ENCODE measurements at regions not wholly inside any gene's neighbourhood (a gene's known extent, or its start where the extent isn't known, plus 50 kb on each side); places are given as distances from the start of the nearest gene placed in this dataset.

GRCh38 chr16:7185165-7185564 is 147.5 kb upstream of the RBFOX1 start:
- no peak overlapping the region for H2AFZ ChIP-seq (ENCODE audit: low read depth, low read length, severe bottlenecking)
- no peaks in the 10 kb centered on the region for H3F3A ChIP-seq (ENCODE audit: insufficient read depth)
- H3K36me3 ChIP-seq (ENCODE audit: low read length), result no peaks in the 10 kb centered on the region
- no peaks in the 10 kb centered on the region for H3K27me3 ChIP-seq (ENCODE audit: low read length)
- H3K9me2 ChIP-seq (replicated peaks; ENCODE audit: insufficient read depth, low read length), result no peaks in the 10 kb centered on the region
- no peaks in the 10 kb centered on the region for H3K9me3 ChIP-seq (ENCODE audit: insufficient read depth, low read length)
- H3K27ac ChIP-seq (ENCODE audit: low read depth, low read length), result no peak overlapping the region
- no peak overlapping the region for H3K4me2 ChIP-seq (ENCODE audit: low read depth, low read length, poor library complexity, severe bottlenecking)
- no peak overlapping the region for H3K9ac ChIP-seq (ENCODE audit: low read length)
- TF ChIP-seq CTCF (IDR thresholded peaks at IDR 0.05; ENCODE audit: insufficient read depth, low read length, poor library complexity, severe bottlenecking), result no peak
- no peak for TF ChIP-seq EZH2phosphoT487 (conservative IDR thresholded peaks at IDR 0.05; ENCODE audit: low read length)
- H3K79me2 ChIP-seq (ENCODE audit: insufficient read depth, low read length), result no peaks in the 10 kb centered on the region
- H3K4me3 ChIP-seq (ENCODE audit: insufficient read depth, low read length, poor library complexity, severe bottlenecking), result no peak overlapping the region
- no peaks in the 10 kb centered on the region for H4K20me1 ChIP-seq (ENCODE audit: low read depth, low read length)

- Histone ChIP-seq H3K9ac (ENCODE audit: low read length) (no peak overlapping the region), H3K79me2 (ENCODE audit: insufficient read depth, low read length) (no peaks in the 10 kb centered on the region), H4K20me1 (ENCODE audit: low read depth, low read length) (no peaks in the 10 kb centered on the region), H3K9me3 (ENCODE audit: insufficient read depth, low read length) (no peaks in the 10 kb centered on the region), H3K4me2 (ENCODE audit: low read depth, low read length, poor library complexity, severe bottlenecking) (no peak overlapping the region), H3K9me2 (replicated peaks; ENCODE audit: insufficient read depth, low read length) (no peaks in the 10 kb centered on the region), H3K27ac (ENCODE audit: low read depth, low read length) (no peak overlapping the region), H3K4me3 (ENCODE audit: insufficient read depth, low read length, poor library complexity, severe bottlenecking) (no peak overlapping the region), H3K27me3 (ENCODE audit: low read length) (no peaks in the 10 kb centered on the region), H2AFZ (ENCODE audit: low read depth, low read length, severe bottlenecking) (no peak overlapping the region), H3K36me3 (ENCODE audit: low read length) (no peaks in the 10 kb centered on the region), H3F3A (ENCODE audit: insufficient read depth) (no peaks in the 10 kb centered on the region)
- no peak for TF ChIP-seq CTCF (IDR thresholded peaks at IDR 0.05; ENCODE audit: insufficient read depth, low read length, poor library complexity, severe bottlenecking)
- no peak for TF ChIP-seq EZH2phosphoT487 (conservative IDR thresholded peaks at IDR 0.05; ENCODE audit: low read length)
Observed at GRCh38 chr16:7183768-7184167, 148.9 kb upstream of the RBFOX1 start.

DNA sequence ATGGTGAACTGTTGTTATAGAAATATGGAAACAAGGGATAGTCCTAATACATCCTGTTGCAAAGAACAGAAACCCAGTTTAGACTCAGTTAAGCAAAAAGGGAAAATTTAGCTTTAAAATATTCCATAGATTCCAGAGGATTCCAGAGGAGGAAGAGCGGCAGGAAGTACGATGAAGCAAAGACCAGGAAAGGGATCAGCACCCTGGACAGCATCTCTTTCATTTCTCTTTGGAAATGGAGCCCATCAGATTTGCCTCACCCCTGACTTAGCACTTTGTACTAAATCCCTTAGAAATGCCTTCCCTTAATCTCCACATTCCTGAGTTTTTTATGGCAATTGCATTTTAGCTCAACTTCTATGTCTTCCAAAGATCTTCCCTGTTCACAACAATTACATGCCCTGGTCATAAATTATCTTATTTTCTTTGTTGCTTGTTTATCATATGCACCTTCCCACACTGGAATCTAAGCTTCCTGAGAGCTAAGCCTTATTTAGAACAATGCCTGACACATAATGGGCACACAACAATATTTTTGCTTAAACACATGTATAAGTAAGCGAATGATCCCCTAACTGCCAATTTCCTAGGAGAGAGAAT is 150.0 kb upstream of the RBFOX1 start:
- Histone ChIP-seq H3K79me2 (ENCODE audit: insufficient read depth, low read length) (no peaks in the 10 kb centered on the region), H3K9me2 (replicated peaks; ENCODE audit: insufficient read depth, low read length) (no peaks in the 10 kb centered on the region), H3F3A (ENCODE audit: insufficient read depth) (no peaks in the 10 kb centered on the region), H3K36me3 (ENCODE audit: low read length) (no peaks in the 10 kb centered on the region), H3K4me3 (ENCODE audit: insufficient read depth, low read length, poor library complexity, severe bottlenecking) (no peak overlapping the region), H3K27me3 (ENCODE audit: low read length) (no peaks in the 10 kb centered on the region), H3K27ac (ENCODE audit: low read depth, low read length) (no peak overlapping the region), H3K9ac (ENCODE audit: low read length) (no peak overlapping the region), H2AFZ (ENCODE audit: low read depth, low read length, severe bottlenecking) (no peak overlapping the region), H3K9me3 (ENCODE audit: insufficient read depth, low read length) (no peaks in the 10 kb centered on the region), H3K4me2 (ENCODE audit: low read depth, low read length, poor library complexity, severe bottlenecking) (no peak overlapping the region), H4K20me1 (ENCODE audit: low read depth, low read length) (no peaks in the 10 kb centered on the region)
- TF ChIP-seq CTCF (IDR thresholded peaks at IDR 0.05; ENCODE audit: insufficient read depth, low read length, poor library complexity, severe bottlenecking), result no peak
- TF ChIP-seq EZH2phosphoT487 (conservative IDR thresholded peaks at IDR 0.05; ENCODE audit: low read length), result no peak

Measured in SU-DHL-6 (cell line).